Left kidney (tissue), 1 donor: ENCODE measurements at regions not wholly inside any gene's neighbourhood (a gene's known extent, or its start where the extent isn't known, plus 50 kb on each side); places are given as distances from the start of the nearest gene placed in this dataset.
A peak's percentile ranks its signal among the peaks of the same experiment; 100 is the strongest.

Experiments
- DNase-seq: peaks from one replicate; pipeline ENCODE4 v3.0.0-alpha.2; 2013

GRCh38 chr12:94815958-94816357, 165.6 kb upstream of the TMCC3 start:
- DNase-seq: no peak

GRCh38 chr12:94815450-94815849, 165.1 kb upstream of the TMCC3 start:
- DNase-seq: no peak

DNA sequence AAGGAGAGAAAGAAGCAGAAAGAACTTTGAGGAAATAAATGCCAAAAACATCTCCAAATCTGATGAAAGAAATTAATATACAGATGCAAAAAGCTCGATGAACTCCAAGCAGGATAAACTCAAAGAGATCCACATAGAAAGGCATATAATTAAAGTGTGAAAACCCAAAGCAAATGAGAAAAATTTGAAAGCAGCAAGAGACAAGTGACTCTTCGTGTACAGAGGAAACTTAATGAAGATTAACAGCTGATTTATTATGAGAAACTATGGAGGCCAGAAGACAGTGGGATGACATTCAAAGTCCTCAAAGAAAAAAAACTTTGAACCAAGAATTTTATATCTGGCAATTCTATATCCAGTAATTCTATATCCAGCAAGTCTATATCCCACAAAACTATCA, 163.0 kb upstream of the TMCC3 start:
- DNase-seq: no peak

DNA sequence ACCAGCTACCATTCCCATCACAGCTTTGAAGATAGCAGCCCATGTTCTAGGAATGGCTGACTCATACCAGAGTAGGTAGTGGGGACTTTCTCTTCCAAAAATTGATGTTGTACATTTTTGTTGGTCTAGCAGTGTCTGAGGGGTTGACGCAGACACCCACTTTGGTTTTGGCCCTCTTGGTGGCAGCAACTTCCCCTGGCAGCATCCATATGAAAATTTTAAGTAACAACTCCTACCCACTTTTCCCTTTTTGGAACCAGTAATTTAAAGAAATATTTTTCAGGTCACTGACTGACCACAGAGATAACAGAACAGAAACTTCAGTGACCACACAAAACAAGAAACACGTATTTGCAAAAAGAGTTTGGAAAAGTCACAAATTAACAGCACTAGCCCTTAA, 162.0 kb upstream of the TMCC3 start:
- DNase-seq: no peak

DNA sequence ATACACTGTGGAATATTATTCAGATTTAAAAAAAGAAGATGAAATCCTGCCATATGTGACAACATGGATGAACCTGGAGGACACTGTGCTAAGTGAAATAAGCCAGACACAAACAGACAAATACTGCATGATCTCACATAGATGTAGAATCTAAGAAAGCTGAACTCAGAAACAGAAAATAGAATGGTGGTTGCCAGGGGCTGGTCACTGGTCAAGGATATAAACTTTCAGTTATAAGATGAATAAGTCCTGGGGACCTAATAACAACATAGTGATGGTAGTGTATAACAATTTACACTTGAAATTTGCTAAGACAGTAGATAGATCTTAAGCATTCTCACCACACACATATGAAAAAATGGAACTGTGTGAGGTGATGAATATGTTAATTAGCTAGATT, 161.3 kb upstream of the TMCC3 start:
- DNase-seq: no peak

GRCh38 chr12:94807951-94808350, 157.6 kb upstream of the TMCC3 start:
- no peak for DNase-seq

- DNase-seq: no peak
These were observed 156.3 kb upstream of the TMCC3 start for GRCh38 chr12:94806617-94807016.

DNA sequence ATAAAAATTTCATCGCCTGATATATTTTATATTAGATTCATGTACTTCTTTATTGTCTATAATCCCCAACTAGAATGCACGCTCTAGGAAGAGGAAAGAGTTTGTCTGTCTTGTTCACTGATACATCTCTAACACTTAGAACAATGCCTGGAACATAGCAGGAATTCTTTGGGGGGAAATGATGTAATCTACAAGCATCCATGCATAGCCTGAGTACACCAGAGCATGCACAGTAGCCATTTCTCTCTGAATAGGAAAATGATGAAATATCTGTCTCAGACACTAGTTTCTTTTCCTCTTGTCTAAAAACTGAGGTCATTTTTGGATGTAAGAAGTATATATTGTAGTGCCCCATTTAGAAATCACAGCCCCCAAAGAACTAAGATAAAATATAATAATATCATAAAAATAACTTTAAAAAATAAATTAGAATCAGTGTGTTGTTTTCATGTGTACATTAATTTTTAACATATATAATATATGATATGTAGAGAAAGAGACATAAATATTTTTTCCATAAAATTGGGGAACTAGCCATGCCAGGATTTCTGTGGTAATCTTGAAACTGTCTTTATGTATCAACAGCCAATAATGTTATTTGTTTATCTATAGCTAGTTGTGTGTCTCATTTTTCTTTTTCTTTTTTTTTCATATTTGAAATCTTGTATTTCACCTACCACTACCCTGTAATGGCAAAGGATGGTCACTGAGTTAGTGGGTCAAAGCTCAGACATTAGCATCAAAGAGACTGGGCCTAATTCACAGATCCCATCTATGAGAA, 155.6 kb upstream of the TMCC3 start:
- DNase-seq: peak; percentile 37

GRCh38 chr12:94803939-94804338, 153.6 kb upstream of the TMCC3 start:
- no peak for DNase-seq

DNA sequence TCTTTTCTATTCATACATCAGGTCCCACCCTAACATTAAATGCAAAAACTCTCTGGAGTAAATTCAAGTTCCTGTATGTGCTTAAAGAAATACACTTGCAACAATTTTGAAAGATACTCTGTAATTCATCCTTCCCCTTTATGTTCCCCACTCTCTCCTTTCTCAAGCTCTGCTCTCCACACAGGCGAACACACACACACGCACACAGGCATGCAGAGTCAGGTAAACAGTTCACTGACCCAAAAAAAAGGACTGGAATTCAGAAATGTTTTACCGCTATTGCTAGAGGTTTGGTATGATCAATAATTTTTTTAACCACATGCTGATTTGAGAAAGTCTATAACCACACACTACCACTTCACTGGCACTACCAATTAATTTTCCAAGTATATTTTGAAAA, 152.4 kb upstream of the TMCC3 start:
- DNase-seq: no peak

DNA sequence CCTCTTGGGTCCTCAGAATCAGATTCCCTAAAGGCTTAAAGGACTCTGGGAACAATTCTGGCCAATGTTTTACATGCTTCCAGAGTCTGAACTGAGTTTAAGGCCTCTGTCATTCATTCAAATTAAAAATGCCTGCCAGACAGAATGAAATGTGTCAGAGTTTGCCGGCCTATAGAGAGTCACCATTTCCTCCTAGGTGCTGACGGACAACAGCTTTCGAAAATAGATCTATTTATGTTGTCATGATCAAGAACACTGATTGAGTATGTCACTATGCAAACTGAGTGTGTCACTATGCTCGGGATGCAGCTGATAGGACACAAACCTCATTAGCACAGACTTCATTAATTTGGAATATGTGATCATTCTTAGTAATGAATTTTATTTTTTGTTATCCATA, 151.4 kb upstream of the TMCC3 start:
- no peak for DNase-seq

- no peak for DNase-seq
These were observed 148.8 kb upstream of the TMCC3 start for GRCh38 chr12:94799136-94799535.

GRCh38 chr12:94798113-94798512, 147.8 kb upstream of the TMCC3 start:
- DNase-seq: no peak

DNA sequence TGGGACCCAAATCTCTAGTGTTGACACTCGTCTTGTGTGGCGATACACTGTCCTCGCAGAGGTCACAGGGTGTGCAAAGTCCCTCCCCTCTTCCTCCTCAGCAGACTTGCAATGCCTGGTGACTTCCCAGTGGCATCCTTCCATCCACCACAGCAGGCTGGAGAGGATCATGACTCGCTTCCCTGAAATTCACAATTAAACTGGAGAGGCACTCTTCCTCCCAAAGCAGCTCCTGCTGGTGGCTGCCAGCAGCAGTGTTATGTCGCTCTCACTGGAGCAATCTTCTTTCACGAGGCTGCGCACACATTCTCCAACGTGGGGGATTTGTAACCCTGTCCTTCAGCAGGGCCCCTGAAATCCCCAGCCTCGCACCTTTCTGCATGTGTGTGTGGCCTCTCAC, 145.2 kb upstream of the TMCC3 start:
- DNase-seq: no peak

- DNase-seq: no peak
These were observed 144.7 kb upstream of the TMCC3 start for GRCh38 chr12:94795044-94795443.

DNA sequence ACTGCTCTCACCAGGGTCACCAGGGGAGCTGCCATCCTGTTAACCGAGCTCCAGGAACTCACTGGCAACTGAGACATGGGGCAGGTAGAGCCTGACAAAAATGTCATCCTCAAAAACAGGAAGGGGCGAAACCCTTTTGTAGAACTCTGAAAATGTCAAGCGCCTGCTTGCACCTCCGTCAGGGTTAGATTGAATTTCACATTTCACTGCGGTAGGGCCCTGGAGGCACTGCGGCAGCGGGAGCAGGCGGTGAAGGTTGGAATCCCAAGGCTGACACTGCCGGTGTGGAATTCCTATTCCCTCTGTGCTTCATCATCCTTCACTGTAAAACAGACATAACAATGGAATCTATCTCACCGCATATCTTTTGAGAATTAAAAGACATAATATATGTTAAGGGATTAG, 142.8 kb upstream of the TMCC3 start:
- DNase-seq: no peak

DNA sequence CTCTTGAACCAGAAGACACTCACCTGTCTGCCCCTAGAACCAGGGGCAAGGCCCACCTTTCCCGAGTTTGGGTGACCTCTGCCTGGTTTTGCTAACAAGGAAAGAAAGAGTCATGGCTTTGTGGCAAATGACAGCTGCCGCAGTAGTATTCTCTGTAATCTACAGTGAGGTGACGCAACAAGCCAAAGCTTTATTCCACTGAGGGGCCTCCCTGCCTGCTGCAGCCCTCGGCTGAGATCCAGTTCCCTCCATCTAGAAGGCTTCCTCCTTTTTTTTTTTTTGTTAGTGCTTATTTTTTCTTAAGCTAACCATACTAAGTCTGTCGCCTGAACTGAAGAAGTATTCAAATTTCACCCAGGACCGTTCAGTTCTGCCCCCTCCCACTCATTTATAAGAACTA, 142.3 kb upstream of the TMCC3 start:
- DNase-seq: no peak

DNA sequence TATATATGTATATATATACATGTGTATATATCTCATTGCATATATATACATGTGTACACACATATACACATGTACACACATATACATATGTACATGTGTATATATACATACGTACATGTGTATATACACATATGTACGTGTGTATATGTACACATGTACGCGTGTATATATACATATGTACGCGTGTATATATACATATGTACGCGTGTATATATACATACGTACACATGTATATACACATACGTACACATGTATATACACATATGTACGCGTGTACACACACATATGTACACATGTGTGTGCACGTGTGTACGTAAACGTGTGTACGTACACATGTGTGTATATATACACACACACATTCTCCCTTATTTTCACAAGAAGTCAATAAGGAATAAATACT, 141.6 kb upstream of the TMCC3 start:
- no peak for DNase-seq

- no peak for DNase-seq
These were observed 140.5 kb upstream of the TMCC3 start for GRCh38 chr12:94790825-94791224.

DNA sequence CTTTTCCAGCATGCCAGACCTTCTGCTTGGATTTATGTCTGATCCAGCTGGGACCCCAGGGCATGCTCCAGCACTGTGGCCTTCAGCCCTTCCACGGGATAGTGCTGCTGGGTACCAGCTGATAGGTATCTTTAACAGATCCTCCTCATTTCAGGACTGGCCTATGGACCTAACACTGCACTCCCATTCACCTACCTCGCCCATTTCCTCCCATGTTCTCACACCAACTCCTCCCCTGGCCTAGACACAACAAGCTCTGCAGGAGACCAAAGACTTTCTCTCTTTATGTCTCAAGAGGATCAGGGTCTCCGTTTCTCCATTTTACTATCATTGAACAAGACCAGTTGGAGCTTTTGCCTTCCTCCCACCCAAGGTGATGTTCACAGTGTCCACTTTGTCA, 140.0 kb upstream of the TMCC3 start:
- no peak for DNase-seq

- no peak for DNase-seq
These were observed 139.3 kb upstream of the TMCC3 start for GRCh38 chr12:94789510-94790225.

DNA sequence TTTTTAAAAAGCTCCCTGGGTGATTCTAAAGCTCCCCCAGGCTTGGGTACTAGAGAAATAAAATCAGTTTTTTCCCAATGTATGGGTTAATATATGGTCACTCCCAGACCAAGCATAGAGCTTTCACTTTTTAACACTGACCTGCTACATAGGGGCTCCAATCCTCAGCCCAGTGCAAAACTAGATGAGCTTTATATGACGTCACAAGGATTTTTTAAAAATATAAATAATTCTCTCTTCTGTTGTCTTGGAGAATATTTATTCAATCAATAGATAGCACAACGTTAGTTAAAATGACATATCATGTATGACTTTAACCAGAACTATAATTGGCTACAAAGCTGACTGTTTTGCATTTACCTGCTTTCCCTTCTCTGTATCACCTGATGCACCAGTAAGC, 137.9 kb upstream of the TMCC3 start:
- no peak for DNase-seq

- DNase-seq: no peak
These were observed 136.5 kb upstream of the TMCC3 start for GRCh38 chr12:94786906-94787305.

GRCh38 chr12:94783862-94784261, 133.5 kb upstream of the TMCC3 start:
- no peak for DNase-seq
